ENCODE measurements at regions not wholly inside any gene's neighbourhood (a gene's known extent, or its start where the extent isn't known, plus 50 kb on each side); places are given as distances from the start of the nearest gene placed in this dataset.

GRCh38 chr7:54699715-54700114 is 59.3 kb downstream of the SEC61G start:
- TF ChIP-seq EGR1 (conservative IDR thresholded peaks at IDR 0.05) = no peak
- no peak for TF ChIP-seq TCF3 (CRISPR knock-in tag; IDR thresholded peaks at IDR 0.05)
- no peak for TF ChIP-seq NFYB (IDR thresholded peaks at IDR 0.05; ENCODE audit: extremely low read depth, insufficient read length)
- TF ChIP-seq HMBOX1 (IDR thresholded peaks at IDR 0.05) = no peak
- TF ChIP-seq TAF9B (IDR thresholded peaks at IDR 0.05; ENCODE audit: partially characterized antibody) = no peak
- no peak for TF ChIP-seq CHD2 (IDR thresholded peaks at IDR 0.05; ENCODE audit: low read depth, low read length)
- no peak for TF ChIP-seq ZNF696 (CRISPR knock-in tag; conservative IDR thresholded peaks at IDR 0.05)
- TF ChIP-seq ZFPM2 (CRISPR knock-in tag; IDR thresholded peaks at IDR 0.05) = no peak
- TF ChIP-seq EP300 (IDR thresholded peaks at IDR 0.05; ENCODE audit: low read length) = no peak
- TF ChIP-seq CTBP1 (IDR thresholded peaks at IDR 0.05; ENCODE audit: borderline replicate concordance) = no peak
- no peak for TF ChIP-seq CTCF (IDR thresholded peaks at IDR 0.05 in 2 of 3, conservative IDR thresholded peaks at IDR 0.05 in 1 of 3; ENCODE audit: insufficient read depth in 2 of 3, low read depth in 1 of 3, low read length in 3 of 3)
- no peak for TF ChIP-seq ZNF263 (CRISPR knock-in tag; IDR thresholded peaks at IDR 0.05; ENCODE audit: borderline replicate concordance)
- no peak for TF ChIP-seq MAFK (IDR thresholded peaks at IDR 0.05; ENCODE audit: low read length)
- TF ChIP-seq STAT5B (CRISPR knock-in tag; IDR thresholded peaks at IDR 0.05) = no peak

All from K562 (cell line).